T-helper 2 cell treated with Interferon-gamma antibody and Interleukin-4, amounts not matched to agents 100 ng/mL and 5 ng/mL, for 36 hours (primary cell): ENCODE measurements at regions not wholly inside any gene's neighbourhood (a gene's known extent, or its start where the extent isn't known, plus 50 kb on each side); places are given as distances from the start of the nearest gene placed in this dataset.
"Not testable (repeated sequence)": the region's sequence is repeated elsewhere in the genome, so short reads cannot be mapped to it uniquely, and the experiment has no call there.

Experiments
- intact Hi-C: fragments of 100-400 bp; cut with micrococcal nuclease; formaldehyde crosslinking; loops from one replicate; pipeline ENCODE4 v1.15.1; 2023

DNA sequence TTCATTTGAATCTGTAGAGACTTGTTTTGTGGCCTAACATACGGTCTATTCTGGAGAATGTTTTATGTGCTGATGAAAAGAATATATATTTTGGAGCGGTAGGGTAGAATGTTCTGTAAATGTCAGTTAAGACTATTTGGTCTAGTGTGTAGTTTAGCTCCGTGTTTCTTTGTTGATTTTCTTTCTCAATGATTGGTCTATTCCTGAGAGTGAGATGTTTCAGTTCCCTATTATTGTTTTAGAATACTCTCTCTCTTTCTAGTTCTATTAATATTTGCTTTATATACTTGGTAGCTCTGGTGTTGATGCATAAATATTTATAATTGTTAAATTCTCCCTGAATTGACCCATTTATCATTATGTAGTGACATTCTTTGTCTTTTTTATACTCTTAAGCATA is 236.5 kb downstream of the GLUD2 start:
- intact Hi-C loops, result no loop called here

DNA sequence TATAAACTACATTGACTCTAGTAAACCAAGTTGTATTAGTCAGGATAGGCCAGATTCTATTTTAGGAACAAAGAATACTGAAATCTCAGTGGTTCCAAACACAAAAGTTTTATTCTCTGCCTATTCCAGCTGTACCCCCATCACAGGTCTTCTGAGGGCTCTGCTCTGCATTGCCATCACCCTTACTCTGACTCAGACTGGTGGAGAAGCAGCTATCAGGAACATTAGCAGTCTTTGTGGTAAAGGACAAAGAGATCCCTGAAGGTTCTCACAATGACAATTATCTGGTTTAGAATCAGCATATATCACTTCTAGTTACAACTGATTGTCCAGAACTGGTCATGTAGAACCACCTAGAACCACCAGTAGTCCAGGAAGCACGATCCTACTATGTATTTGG is 251.1 kb downstream of the GLUD2 start:
- intact Hi-C loops, result no loop called here

DNA sequence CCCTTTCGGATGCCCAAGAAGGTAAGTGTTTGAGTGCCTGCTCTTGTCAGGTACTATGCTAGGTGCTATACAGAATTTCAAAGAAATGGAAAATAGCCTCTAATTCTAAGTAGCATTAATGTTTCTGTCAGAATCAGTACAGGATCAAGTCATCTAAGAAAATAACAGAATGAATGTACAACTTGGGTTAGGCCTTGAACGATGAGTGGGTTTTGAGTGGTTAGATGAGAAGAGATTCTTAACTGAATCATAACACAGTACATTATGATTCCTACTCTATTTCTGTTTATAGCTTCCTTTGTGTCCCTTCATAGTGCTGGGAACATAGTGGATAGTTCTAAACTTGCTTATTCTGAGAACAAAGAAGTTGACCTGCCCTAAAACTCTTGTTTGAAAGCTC is 253.9 kb downstream of the GLUD2 start:
- intact Hi-C loops, result loop anchor here (10.0 kb wide), 1 partner anchor 737 kb away; the partner anchor contains the start of gene CUL4B

DNA sequence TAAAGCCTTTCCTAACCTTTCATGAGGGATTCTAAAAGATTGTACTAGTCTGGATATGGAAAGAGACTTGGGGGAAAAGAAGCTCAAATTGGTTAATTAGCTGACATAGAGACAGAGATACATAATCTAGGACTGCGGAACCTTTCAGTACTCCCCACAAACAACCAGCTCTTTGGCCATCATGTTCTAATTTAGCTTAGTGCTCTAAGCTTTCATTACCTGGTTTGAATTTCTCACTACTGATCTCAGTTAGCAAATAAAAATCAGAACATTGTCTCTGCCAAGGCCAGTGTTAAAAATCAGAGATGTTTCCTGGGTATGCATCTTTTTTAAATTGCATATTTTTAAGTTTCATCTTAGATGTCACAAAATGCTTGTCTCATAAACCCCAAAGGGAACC is 254.4 kb downstream of the GLUD2 start:
- intact Hi-C loops, result loop anchor here (10.0 kb wide), 1 partner anchor 737 kb away; the partner anchor contains the start of gene CUL4B

DNA sequence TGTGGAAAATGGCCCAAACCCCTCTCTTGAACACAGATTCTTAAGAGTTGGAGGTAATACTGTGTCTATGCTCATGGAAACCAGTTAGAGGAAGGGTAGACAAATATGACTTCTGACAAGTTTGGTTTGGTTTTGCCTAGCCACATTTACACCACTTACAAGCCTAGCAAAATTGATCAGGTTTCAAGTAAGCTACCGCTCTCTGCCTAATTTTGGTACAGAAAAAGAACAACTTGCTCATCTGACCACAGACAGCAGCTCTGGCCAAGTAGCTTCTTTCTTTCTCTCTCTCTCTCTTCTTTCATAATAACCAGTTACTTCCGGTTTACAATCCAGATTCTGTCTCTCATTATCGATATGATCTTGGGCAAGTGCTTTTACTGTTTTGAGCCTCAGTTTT is 260.0 kb downstream of the GLUD2 start:
- intact Hi-C loops, result loop anchor here (5.0 to 10.0 kb wide), 3 partner anchors 145 to 743 kb away; partner anchors contain the start of gene CUL4B

DNA sequence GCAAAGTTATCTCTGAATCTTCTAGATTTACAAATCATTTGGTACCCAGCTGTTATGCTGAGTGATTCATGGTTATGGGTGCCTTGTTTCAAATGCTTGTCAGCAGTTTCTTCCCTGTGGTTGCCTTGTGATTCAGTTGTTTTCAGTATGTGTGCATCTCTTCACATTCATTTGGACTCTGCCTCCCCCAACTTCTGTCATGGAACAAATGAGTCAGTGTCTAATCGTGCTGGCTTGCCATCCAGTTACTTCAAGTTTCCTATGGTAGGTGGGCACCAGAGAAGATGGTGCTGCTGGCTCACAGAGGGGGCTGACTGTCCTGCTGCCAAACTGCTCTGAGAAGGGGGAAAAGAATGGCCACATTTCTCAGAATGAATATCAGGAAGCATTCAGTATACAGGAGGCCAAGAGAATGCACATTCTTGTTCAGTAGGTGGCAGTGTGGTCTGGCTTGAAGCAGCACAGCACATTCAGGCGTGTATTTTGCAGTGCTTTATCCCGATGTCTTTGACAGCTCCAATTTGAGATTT is 260.9 kb downstream of the GLUD2 start:
- intact Hi-C loops, result loop anchor here (5.0 to 10.0 kb wide), 3 partner anchors 146 to 744 kb away; partner anchors contain the start of gene CUL4B

DNA sequence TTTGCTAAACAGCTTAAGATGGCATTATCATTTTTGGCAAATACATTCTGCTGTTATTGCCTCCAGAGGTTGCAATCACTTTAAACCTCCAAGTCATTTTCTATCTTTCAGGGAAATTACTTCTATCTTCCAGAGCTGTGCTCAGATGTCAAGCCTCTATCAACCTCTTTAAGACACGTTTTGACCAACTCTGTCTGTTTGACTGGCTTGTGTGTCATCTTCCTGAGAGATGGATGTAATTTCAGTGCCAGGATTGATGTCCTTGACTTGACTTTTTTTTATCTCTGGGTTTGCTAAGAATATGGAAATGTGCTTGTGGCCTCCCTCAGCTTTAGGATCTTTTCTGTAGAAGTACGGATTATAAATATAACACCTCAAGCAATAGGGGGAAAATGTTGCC is 263.4 kb downstream of the GLUD2 start:
- intact Hi-C loops, result no loop called here

DNA sequence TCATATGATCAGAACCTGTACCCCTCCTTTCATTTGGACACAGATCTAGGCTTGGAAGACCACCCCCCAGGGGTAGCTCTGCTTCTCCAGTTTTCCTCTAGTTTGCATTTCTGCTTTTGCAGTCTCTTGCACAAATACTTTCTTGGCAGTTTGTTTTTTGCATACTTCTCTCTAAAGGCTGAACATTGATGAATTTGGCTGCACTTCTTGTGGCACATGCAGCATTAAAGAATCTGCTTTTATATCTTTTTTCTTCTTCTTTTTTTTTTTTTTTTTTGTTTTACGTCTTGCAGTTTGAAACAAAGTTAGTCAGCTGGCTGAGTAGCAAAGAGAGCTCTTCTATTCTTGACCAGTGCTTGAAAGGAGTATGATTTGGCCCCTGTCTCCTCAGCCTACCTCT is 273.0 kb downstream of the GLUD2 start:
- intact Hi-C loops, result no loop called here

DNA sequence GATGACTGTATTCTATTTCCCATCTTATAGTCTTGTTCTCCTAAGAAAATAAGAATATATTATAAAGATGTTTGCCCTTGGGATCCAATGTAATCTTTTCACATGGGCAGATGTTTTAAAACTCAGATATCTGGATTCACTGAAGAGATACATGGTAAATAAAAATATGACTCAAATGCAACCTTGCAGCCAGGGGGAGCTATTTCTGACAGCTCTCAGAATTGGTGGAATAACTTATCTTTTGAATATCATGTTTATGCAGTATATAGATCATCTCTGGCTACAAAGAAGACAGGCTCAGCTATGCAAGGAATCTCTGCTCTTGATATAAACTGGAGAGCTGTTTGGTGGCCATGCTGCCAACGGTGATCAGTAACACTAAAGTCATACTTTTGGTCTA is 274.7 kb downstream of the GLUD2 start:
- intact Hi-C loops, result no loop called here

DNA sequence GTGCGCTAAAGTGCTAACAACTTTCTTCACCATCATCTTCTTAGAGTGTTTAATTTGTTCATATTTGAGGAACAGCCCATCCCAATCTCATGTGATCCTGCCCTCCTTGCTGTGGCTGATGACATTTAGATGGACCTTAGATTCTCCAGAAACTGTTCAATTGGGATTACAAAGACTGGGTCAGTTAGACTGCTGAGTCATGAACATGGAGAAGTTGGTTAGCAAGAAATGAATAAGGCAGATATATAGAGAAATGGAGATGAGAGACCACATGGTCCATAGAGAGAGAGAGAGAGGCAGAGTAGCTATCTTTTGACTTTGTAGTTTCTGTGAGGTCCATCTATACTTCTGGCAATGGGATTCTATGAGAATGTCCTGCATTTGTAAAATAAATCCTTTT is 275.9 kb downstream of the GLUD2 start:
- intact Hi-C loops, result no loop called here

DNA sequence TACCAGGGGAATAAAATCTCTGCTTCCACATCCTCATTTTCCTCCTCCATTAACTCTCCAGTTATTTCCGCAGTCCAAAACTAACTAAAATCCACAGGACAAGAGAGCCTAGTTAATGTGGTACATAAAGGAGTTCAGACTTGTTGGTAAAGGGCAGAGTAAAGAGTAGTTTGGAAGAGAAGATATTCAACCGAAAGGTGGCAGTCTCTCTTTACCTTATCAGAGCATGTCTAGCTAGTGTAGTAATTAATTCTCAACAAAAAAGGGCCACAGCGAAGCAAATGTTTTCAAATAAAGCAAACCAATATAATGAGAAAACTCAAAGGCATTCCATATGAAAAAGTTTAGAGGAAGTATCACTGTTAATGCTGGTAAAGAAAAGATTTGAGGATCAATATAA is 286.5 kb downstream of the GLUD2 start:
- intact Hi-C loops, result no loop called here

DNA sequence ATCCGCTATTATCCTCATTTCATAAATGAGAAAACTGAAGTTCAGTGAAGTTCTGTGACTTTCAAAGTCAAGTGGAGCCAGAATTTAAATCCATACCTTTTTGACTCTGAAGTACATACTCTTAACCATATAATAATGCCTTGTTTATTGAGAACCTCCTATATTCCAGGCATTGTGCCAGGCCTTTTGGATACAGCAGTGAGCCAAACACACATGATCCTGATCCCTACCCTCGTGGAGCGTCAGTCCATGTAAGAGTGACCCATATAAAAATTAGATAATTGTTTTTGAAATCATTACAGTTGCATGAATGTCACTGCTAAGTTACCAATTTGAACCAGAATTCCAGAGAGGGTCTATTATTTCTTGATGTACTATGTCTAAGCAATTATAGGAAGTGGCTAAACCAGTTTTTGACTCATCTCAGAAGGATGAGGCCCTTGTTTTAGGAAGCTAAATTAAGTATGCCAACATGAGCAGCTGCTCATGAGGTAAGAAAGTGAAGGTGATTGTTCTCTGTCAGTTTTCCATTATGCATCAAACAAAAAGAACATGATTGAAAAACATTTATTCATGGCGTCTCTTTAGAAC is 289.5 kb downstream of the GLUD2 start:
- intact Hi-C loops, result no loop called here

DNA sequence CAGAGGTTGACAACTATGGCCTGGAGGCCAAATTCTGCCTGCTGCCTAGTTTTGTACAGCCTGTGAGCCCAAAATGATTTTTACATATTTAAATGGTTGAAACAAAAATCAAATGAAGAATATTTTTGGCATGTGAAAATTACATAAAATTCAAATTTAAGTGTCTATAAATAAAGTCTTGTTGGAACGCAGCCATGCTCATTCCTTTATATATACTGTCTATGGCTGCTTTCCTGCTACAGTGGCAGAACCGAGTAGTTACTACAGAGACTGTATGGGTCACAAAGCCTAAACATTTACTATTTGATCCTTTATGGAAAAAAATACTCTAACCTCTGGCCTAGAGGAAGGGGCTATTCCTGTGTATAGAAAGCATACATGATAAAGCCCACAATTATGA is 290.4 kb downstream of the GLUD2 start:
- intact Hi-C loops, result no loop called here

DNA sequence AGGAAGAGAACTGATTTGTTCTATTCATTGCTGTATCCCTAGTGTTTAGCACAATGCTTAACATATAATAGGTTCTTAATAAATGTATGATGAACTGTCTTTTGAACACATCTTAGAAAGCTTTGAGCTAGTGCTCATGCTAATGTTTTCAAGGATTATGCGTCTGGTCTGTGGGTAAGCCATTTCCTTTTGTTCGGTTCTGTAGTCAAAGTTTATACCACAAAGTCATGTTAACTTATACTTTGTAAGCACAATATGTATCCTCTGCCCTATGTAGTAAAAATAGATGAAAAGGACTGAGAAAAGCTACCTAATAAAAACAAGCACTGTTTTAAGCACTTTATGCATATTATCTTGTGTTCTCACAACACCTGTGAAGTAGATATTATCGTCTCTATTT is 301.9 kb downstream of the GLUD2 start:
- intact Hi-C loops, result no loop called here

DNA sequence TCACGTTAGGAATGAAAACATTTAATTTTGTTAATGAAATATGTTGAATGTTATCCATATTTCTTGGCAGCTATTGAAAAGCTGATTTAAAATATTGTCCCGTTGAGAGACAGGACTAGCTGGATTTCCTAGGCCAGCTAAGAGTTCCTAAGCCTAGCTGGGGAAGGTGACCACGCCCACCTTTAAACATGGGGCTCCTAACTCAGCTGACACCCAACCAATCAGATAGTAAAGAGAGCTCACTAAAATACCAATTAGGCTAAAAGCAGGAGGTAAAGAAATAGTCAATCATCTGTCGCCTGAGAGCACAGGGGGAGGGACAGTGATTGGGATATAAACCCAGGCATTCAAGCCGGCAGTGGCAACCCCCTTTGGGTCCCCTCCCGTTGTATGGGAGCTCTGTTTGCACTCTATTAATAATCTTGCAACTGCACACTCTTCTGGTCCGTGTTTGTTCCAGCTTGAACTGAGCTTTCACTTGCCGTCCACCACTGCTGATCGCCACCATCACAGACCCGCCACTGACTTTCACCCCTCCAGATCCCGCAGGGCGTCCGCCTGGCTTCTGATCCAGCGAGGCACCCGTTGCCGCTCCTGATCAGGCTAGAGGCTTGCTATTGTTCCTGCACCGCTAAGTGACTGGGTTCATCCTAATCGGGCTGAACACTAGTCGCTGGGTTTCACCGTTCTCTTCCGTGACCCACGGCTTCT is 308.9 kb downstream of the GLUD2 start:
- intact Hi-C loops, result no loop called here

DNA sequence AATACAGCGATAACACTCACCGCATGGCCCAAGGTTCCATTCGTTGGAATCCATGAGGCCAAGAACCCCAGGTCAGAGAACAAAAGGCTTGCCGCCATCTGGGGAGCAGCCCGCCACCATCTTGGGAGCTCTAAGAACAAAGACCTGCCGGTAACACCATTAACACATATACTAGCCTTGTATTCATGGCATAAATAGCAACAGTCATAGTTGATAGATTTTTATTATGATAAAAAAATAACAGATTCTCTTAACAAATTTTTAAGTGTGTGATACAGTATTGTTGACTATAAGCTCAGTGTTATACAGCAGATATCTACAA is 309.4 kb downstream of the GLUD2 start:
- intact Hi-C loops, result no loop called here

DNA sequence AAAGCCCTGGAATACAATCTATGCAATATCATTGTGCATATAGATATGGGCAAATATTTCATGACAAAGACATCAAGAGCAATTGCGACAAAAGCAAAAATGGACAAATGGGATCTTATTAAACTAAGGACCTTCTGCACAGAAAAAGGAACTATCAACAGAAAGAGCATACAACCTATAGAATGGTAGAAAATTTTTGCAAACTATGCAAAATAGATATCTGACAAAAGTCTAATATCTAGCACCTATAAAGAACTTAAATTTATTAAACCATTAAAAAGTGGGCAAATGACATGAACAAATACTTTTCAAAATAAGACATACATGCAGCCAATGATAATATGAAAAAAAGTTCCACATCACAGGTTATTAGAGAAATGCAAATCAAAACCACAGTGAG is 312.9 kb downstream of the GLUD2 start:
- intact Hi-C loops, result no loop called here

DNA sequence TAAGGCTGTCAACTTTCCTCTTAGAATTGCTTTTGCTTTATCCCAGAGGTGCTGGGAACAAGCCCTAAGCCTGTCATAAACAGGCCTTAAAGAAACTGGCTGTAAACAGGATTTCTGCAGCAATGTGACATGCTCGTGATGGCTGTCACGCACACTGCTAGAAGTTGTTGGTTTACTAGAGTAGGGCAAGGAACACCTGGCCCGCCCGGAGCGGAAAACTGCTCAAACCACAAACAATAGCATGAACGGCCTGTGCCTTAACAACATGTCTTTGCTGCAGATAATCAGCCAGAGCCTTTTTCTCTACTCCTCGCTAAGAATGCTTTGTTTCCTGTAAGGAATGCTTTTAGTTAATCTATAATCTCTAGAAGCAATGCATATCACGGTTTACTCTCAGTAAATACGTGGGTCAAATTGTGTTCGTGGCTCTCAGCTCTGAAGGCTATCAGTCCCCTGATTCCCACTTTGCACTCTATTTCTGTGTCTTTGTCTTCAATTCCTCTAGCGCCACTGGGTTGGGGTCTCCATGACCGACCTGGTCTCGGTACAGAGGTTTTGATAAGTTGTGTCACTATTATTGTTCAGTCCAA is 318.3 kb downstream of the GLUD2 start:
- intact Hi-C loops, result no loop called here

DNA sequence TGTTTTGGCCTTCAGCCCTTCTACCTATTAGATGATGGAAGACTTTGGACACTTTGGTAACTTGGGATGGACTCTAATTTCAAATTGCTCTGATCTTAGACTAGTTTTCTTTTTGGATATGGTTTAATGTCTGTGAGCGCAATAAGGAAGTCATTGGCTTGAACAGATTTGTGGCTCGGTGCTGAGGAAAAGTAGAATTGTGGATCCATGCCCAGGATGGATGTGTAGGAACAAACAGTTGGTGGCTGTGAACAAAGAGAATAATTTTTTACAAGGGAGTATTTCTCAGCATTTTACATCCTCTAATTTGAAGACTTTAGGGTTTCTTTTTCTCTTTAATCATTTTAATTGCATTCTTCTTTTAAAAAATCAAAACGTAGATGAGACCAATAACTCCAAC is 327.1 kb downstream of the GLUD2 start:
- intact Hi-C loops, result no loop called here

DNA sequence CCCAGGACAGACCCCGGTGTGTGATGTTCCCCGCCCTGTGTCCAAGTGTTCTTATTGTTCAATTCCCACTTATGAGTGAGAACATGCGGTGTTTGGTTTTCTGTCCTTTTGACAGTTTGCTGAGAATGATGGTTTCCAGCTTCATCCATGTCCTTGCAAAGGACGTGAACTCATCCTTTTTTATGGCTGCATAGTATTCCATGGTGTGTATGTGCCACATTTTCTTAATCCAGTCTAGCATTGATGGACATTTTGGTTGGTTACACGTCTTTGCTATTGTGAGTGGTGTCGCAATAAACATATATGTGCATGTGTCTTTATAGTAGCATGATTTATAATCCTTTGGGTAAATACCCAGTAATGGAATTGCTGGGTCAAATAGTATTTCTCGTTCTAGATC is 334.5 kb downstream of the GLUD2 start:
- intact Hi-C loops, result not testable (repeated sequence)

DNA sequence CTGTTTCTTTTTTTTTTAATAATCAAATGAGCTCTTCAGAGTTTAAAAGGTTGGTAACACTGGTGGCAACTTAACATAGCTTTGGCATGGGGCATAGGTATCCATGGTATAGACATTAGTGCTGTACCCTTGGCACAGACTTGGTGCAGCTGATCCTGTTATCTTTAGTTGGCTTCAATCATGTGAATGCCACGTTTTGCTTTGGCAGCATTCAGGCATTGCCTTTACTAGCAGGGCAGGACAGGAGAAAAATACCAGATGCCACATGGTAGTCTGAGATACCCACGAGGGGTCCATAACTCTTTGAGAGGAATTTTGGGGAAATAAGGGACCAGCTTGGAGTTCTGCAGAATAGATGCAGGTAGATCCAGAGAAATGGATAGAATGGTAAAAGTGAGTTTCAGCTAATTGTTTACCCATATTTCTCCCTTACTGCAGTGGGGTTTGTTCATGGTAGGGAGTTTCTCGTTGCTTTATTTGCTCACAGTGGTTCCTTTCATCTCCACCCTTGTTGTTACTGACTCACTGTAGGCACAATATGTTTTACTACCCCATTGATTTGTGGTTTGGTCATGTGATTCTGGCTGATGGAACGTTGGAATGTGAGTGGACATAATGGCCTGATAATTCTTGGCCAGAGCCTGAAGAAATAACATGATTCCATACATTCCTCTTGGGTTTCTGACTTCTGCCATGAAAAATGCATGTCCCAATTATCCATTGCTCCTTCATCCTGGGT is 342.7 kb downstream of the GLUD2 start:
- intact Hi-C loops, result no loop called here

DNA sequence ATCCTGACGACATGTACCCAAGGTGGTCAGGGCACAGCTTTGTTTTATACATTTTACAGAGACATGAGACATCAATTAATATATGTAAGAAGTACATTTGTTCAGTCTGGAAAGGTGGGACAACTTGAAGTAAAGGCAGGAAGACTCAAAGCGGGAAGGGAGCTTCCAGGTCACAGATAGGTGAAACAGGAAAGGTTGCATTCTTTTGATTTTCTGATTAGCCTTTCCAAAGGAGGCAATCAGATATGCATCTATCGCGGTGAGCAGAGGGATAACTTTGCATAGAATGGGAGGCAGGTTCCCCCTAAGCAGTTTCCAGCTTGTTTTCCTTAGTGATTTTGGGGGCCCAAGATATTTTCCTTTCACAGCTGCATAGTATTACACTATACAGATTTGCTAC is 358.4 kb downstream of the GLUD2 start:
- intact Hi-C loops, result no loop called here
